Mesendoderm (in vitro differentiated cells): ENCODE measurements at regions not wholly inside any gene's neighbourhood (a gene's known extent, or its start where the extent isn't known, plus 50 kb on each side); places are given as distances from the start of the nearest gene placed in this dataset.
"Not testable (repeated sequence)": the region's sequence is repeated elsewhere in the genome, so short reads cannot be mapped to it uniquely, and the experiment has no call there.

Experiments used
- DNase-seq: peaks from one replicate; pipeline ENCODE4 v3.0.0; 2013
- H2AK5ac ChIP-seq: 2 replicates; pipeline ENCODE4 v1.6.1; 2013; ENCODE audit warnings: low read length, inconsistent platforms
- H2BK120ac ChIP-seq: 2 replicates; pipeline ENCODE4 v1.6.1; 2013; ENCODE audit warnings: low read depth, mild to moderate bottlenecking, low read length, moderate library complexity, mixed read lengths
- H2BK15ac ChIP-seq: replicated peaks from 2 replicates; pipeline ENCODE4 v1.6.1; 2013; ENCODE audit warnings: low read depth, mild to moderate bottlenecking, moderate library complexity
- H2BK5ac ChIP-seq: 2 replicates; pipeline ENCODE4 v1.6.1; 2013; ENCODE audit warnings: low read length, inconsistent platforms
- H3K18ac ChIP-seq: 2 replicates; pipeline ENCODE4 v1.6.1; 2013; ENCODE audit warnings: mild to moderate bottlenecking, low read length, mixed read lengths
- H3K23ac ChIP-seq: one replicate; pipeline ENCODE4 v1.6.1; 2013; ENCODE audit warnings: low read length
- H3K27ac ChIP-seq: 2 replicates; pipeline ENCODE4 v1.5.1; 2013; ENCODE audit warnings: low read depth, mild to moderate bottlenecking, inconsistent platforms, low read length, moderate library complexity
- H3K27me3 ChIP-seq: 2 replicates; pipeline ENCODE4 v1.6.1; 2013; ENCODE audit warnings: low read length, control low read depth, mild to moderate bottlenecking, inconsistent platforms; ENCODE audit not compliant: insufficient read depth, poor library complexity
- H3K36me3 ChIP-seq: 2 replicates; pipeline ENCODE4 v1.6.1; 2013; ENCODE audit warnings: low read length, inconsistent platforms; ENCODE audit not compliant: control insufficient read depth, insufficient read depth
- H3K4ac ChIP-seq: one replicate; pipeline ENCODE4 v1.6.1; 2013; ENCODE audit warnings: low read depth, mild to moderate bottlenecking, low read length, moderate library complexity
- H3K4me1 ChIP-seq: 2 replicates; pipeline ENCODE4 v1.6.1; 2013; ENCODE audit warnings: low read depth, low read length, inconsistent platforms; ENCODE audit not compliant: control insufficient read depth
- H3K4me2 ChIP-seq: 2 replicates; pipeline ENCODE4 v1.6.1; 2013; ENCODE audit warnings: low read length
- H3K4me3 ChIP-seq: 2 replicates; pipeline ENCODE4 v1.5.1; 2013; ENCODE audit warnings: mild to moderate bottlenecking, low read length
- H3K56ac ChIP-seq: one replicate; pipeline ENCODE4 v1.6.1; 2013; ENCODE audit warnings: low read length
- H3K79me1 ChIP-seq: 2 replicates; pipeline ENCODE4 v1.6.1; 2013; ENCODE audit warnings: low read length, inconsistent platforms
- H3K79me2 ChIP-seq: 2 replicates; pipeline ENCODE4 v1.6.1; 2013; ENCODE audit warnings: mild to moderate bottlenecking, low read length; ENCODE audit not compliant: control insufficient read depth, insufficient read depth
- H3K9ac ChIP-seq: 2 replicates; pipeline ENCODE4 v1.6.1; 2013; ENCODE audit warnings: low read length, inconsistent platforms
- H4K5ac ChIP-seq: one replicate; pipeline ENCODE4 v1.6.1; 2013; ENCODE audit warnings: low read length
- H4K8ac ChIP-seq: one replicate; pipeline ENCODE4 v1.6.1; 2013; ENCODE audit warnings: low read depth, mild to moderate bottlenecking, control low read depth, low read length, moderate library complexity
- WGBS: extraction: QIAGEN DNeasy Blood & Tissue Kit; methylation state at CpG from one replicate; pipeline ENCODE4 v1.1.7; 2013; ENCODE audit warnings: low lambda C conversion rate, missing lambda C conversion rate; ENCODE audit not compliant: insufficient coverage; ENCODE audit errors: extremely low coverage; 5-methylcytosine and 5-hydroxymethylcytosine counted together

DNA sequence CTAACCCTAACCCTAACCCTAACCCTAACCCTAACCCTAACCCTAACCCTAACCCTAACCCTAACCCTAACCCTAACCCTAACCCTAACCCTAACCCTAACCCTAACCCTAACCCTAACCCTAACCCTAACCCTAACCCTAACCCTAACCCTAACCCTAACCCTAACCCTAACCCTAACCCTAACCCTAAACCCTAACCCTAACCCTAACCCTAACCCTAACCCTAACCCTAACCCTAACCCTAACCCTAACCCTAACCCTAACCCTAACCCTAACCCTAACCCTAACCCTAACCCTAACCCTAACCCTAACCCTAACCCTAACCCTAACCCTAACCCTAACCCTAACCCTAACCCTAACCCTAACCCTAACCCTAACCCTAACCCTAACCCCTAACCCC lies 80.6 kb upstream of the PLEKHG4B start:
- not testable (repeated sequence) for H3K4me2 ChIP-seq, H3K18ac ChIP-seq, H3K79me2 ChIP-seq, H3K27ac ChIP-seq, H3K56ac ChIP-seq, H2BK15ac ChIP-seq, H3K36me3 ChIP-seq, H3K4me1 ChIP-seq, H4K8ac ChIP-seq, H4K5ac ChIP-seq, H2AK5ac ChIP-seq, H3K4me3 ChIP-seq, H2BK120ac ChIP-seq, H2BK5ac ChIP-seq, H3K23ac ChIP-seq, H3K79me1 ChIP-seq, H3K4ac ChIP-seq, H3K27me3 ChIP-seq, DNase-seq, H3K9ac ChIP-seq

- H3K9ac ChIP-seq: no peak overlapping the region
- H2BK120ac ChIP-seq: no peak overlapping the region
- no peak overlapping the region for H3K56ac ChIP-seq
- H3K27me3 ChIP-seq: no peaks in the 10 kb centered on the region
- H2BK15ac ChIP-seq: no peak overlapping the region
- H3K79me2 ChIP-seq: no peaks in the 10 kb centered on the region
- H3K4me2 ChIP-seq: no peak overlapping the region
- no peak overlapping the region for H3K4ac ChIP-seq
- WGBS: no CpG with 5 or more reads among the region's 12 CpGs
- no peak overlapping the region for H3K27ac ChIP-seq
- H2AK5ac ChIP-seq: no peak overlapping the region
- peak; percentile 22 for DNase-seq
- no peak overlapping the region for H3K18ac ChIP-seq
- H3K36me3 ChIP-seq: no peaks in the 10 kb centered on the region
- H4K8ac ChIP-seq: no peak overlapping the region
- H3K23ac ChIP-seq: no peak overlapping the region
- H4K5ac ChIP-seq: no peak overlapping the region
- H3K4me3 ChIP-seq: no peak overlapping the region
- H3K79me1 ChIP-seq: no peaks in the 10 kb centered on the region
- H3K4me1 ChIP-seq: no peaks in the 10 kb centered on the region
- H2BK5ac ChIP-seq: no peak overlapping the region
Measured at GRCh38 chr5:11898-12297, 80.1 kb upstream of the PLEKHG4B start.

- no peak overlapping the region for H2BK5ac ChIP-seq
- H3K4me3 ChIP-seq: no peak overlapping the region
- DNase-seq: no peak
- no peaks in the 10 kb centered on the region for H3K36me3 ChIP-seq
- no peak overlapping the region for H4K8ac ChIP-seq
- H3K4ac ChIP-seq: no peak overlapping the region
- no peak overlapping the region for H2AK5ac ChIP-seq
- no peaks in the 10 kb centered on the region for H3K27me3 ChIP-seq
- no peaks in the 10 kb centered on the region for H3K79me1 ChIP-seq
- H3K4me1 ChIP-seq: no peaks in the 10 kb centered on the region
- no peak overlapping the region for H3K23ac ChIP-seq
- H2BK15ac ChIP-seq: no peak overlapping the region
- no peak overlapping the region for H3K18ac ChIP-seq
- no peak overlapping the region for H4K5ac ChIP-seq
- H2BK120ac ChIP-seq: no peak overlapping the region
- H3K4me2 ChIP-seq: no peak overlapping the region
- no peaks in the 10 kb centered on the region for H3K79me2 ChIP-seq
- no peak overlapping the region for H3K56ac ChIP-seq
- WGBS: no CpG with 5 or more reads among the region's 7 CpGs
- no peak overlapping the region for H3K27ac ChIP-seq
- no peak overlapping the region for H3K9ac ChIP-seq
Measured at GRCh38 chr5:13234-13633, 78.7 kb upstream of the PLEKHG4B start.

DNA sequence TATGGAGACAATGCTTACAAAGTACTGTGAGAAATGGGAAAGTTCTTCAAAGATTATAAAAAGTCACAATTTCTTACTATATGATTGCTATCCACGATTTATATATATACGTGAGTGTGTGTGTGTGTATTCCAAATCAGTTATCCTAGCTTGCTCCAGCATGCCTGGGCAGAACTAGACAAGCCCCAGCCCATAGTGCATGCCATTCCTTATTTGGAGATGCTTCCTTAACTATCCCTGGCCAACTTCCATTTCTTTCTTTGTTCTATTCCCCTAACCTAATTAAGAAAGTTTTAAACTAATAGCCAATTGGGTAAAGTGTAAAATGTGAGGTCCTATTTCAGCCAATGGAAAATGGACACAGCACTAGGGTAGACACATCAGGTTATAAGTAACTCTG lies 77.3 kb upstream of the PLEKHG4B start:
- WGBS: no CpG with 5 or more reads among the region's 2 CpGs
- H3K23ac ChIP-seq, H2BK15ac ChIP-seq, H2BK5ac ChIP-seq, H3K4ac ChIP-seq, H3K79me1 ChIP-seq, H2BK120ac ChIP-seq, H4K5ac ChIP-seq, H3K56ac ChIP-seq, DNase-seq, H3K4me1 ChIP-seq, H3K27ac ChIP-seq, H3K18ac ChIP-seq, H3K4me3 ChIP-seq, H3K9ac ChIP-seq, H3K4me2 ChIP-seq, H4K8ac ChIP-seq, H3K36me3 ChIP-seq, H3K27me3 ChIP-seq, H2AK5ac ChIP-seq, H3K79me2 ChIP-seq: not testable (repeated sequence)

DNA sequence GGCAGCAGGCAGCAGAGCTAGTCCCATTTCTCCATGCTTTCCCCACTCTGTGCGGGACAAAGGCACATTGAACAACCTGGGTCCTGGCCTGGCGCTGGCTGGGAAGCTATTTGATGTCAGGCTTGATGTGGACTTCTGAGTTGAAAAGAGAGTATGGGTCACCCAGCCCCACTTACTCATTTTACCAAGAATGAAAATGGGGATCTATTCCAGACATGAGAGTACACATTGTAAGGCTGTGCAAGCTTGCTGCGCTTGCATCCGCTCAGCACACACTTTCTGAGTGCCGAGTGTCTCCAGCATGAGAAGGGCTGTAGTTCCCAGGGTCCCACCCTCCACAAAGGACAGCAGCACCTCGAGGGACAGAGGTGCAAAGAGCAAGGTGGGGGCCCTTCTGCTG lies 71.7 kb upstream of the PLEKHG4B start:
- not testable (repeated sequence) for H3K4me2 ChIP-seq, DNase-seq, H3K36me3 ChIP-seq, H4K5ac ChIP-seq, H2BK5ac ChIP-seq, H3K4me3 ChIP-seq, H3K4ac ChIP-seq, H2AK5ac ChIP-seq, H3K79me1 ChIP-seq, H2BK120ac ChIP-seq, H4K8ac ChIP-seq, H3K23ac ChIP-seq, H3K9ac ChIP-seq, H3K79me2 ChIP-seq, H3K27ac ChIP-seq, H3K4me1 ChIP-seq, H3K27me3 ChIP-seq, H3K18ac ChIP-seq, H2BK15ac ChIP-seq, H3K56ac ChIP-seq
- WGBS: no CpG with 5 or more reads among the region's 6 CpGs

DNA sequence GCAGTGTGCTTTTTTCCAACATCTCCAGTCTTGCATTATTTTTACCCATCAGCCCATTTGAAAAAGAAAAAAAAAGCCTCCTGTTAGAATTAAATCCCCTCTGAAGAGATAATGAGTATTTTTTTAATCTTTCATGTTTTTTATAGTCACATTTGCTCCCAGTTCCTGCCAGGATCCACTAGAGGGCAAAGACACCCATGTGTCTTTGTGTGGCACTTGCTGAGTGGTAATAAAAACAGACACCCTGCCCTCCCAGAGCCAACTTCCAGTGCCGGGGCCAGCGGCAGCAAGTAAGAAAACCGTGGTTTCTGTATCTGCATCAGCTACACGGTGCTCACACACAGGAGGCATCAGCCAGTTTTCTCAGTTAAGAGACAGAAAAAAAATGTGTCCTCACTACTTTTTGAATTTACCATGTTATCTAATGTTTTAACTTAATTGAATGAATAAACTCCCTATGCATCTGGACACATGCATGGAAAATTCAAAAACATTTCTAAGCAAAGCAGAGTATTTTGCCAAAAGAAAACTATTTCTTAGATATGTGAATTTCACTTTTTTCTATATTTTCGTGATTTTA lies 70.2 kb upstream of the PLEKHG4B start:
- Histone ChIP-seq H3K27me3 (no peaks in the 10 kb centered on the region), H3K23ac (no peak overlapping the region), H3K4me3 (no peak overlapping the region), H4K5ac (no peak overlapping the region), H4K8ac (no peak overlapping the region), H3K4ac (no peak overlapping the region), H2BK15ac (no peak overlapping the region), H3K36me3 (no peaks in the 10 kb centered on the region), H2BK120ac (no peak overlapping the region), H3K4me2 (no peak overlapping the region), H3K18ac (no peak overlapping the region), H2AK5ac (no peak overlapping the region), H3K4me1 (no peaks in the 10 kb centered on the region), H3K79me1 (no peaks in the 10 kb centered on the region), H3K9ac (no peak overlapping the region), H2BK5ac (no peak overlapping the region), H3K27ac (no peak overlapping the region), H3K79me2 (no peaks in the 10 kb centered on the region), H3K56ac (no peak overlapping the region)
- WGBS: no CpG with 5 or more reads among the region's 5 CpGs
- DNase-seq: no peak
